ENCODE measurements at regions not wholly inside any gene's neighbourhood (a gene's known extent, or its start where the extent isn't known, plus 50 kb on each side); places are given as distances from the start of the nearest gene placed in this dataset.
"Not testable (repeated sequence)": the region's sequence is repeated elsewhere in the genome, so short reads cannot be mapped to it uniquely, and the experiment has no call there.

- TF ChIP-seq CTCF (IDR thresholded peaks at IDR 0.05; ENCODE audit: insufficient read depth, low read length); POLR2AphosphoS5 (IDR thresholded peaks at IDR 0.05; ENCODE audit: low read depth); GABPA (IDR thresholded peaks at IDR 0.05; ENCODE audit: low read depth): not testable (repeated sequence)
These were observed 1335.4 kb downstream of the EPHA7 start for GRCh38 chr6:92083914-92084313.
